Renal cortical epithelial cell (primary cell): ENCODE measurements at regions not wholly inside any gene's neighbourhood (a gene's known extent, or its start where the extent isn't known, plus 50 kb on each side); places are given as distances from the start of the nearest gene placed in this dataset.
A peak's percentile ranks its signal among the peaks of the same experiment; 100 is the strongest.

Source experiments
- DNase-seq: peaks from one replicate; pipeline ENCODE4 v3.0.0-alpha.2; 2011; ENCODE audit warnings: low read depth

GRCh38 chr15:95494971-95495541 lies 835.4 kb upstream of the NR2F2 start:
- no peak for DNase-seq

DNA sequence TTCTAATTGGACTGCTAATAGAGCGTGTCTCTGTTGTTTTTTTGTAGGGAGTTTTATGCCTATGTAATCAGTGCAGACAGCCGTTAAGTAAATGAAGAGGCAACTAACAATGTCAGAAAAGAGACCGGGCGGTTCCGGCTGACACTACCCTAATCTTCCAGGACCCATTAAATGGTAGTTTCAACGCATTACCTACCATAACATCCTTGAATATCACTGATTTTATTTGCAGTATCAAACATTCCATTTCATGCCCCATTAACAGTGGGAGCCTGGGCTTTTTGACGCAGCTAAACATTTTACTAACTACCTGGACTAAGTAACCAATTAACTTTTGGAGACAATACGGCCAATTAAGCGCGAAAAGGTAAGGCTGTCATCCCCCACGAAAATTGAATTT lies 832.9 kb upstream of the NR2F2 start:
- peak; percentile 69 for DNase-seq

DNA sequence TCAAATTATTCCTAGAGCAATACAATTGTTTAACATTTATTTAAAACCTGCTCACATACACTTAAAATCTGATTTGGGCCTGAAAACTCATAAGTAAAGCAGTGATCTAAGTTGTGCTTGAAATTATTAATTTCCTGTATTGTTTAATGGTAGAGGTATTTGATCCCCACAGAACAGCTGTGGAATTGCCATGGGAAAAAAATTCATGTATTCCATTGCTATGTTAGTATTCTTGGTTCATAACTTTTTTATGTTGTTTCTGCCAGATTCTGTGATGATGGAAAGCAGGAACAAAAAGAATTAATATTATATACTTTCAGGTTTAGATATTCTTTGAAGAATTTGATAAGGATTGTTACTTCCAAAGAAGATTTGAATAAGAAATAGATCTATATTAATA lies 831.5 kb upstream of the NR2F2 start:
- DNase-seq, result no peak

- DNase-seq, result no peak
Measured at GRCh38 chr15:95499397-95499796, 831.1 kb upstream of the NR2F2 start.

DNA sequence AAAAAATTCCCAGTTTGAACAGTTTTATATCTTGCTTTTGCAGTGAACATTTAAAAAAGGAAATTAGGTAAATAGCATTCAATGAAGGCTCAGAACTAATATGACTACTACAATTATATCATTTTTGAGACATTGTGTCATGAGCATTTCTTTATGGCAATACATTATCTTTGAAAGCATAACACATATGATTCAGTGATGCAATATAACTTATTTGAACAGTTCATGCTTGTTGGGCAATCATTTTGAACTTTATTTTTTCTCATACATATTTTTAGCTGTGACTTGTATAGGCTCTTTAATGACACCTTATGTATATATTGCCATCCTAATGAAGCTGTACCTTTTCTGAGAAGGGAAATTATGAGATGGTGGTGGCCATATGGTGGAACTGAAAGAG lies 828.6 kb upstream of the NR2F2 start:
- no peak for DNase-seq

DNA sequence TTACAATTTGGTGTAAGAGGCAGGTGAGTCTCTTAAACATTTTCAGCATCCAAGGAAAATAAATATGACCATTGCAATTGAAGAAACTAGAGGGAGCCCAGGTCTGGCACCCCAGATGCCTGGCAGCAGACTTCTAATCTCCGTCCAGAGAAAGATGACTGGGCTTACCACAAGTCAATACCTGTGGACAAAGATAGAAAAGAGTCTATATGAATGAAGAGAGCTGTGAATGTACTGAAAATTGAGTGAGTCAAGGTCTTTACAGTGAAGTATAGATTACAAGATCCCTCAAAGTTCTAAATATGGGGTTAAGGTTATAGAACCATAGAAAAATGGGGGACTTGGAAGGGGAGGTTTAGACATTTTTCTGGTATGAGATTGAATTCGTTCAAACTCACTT lies 827.4 kb upstream of the NR2F2 start:
- no peak for DNase-seq

- DNase-seq, result peak; percentile 8
Measured at GRCh38 chr15:95503640-95504225, 826.8 kb upstream of the NR2F2 start.

DNA sequence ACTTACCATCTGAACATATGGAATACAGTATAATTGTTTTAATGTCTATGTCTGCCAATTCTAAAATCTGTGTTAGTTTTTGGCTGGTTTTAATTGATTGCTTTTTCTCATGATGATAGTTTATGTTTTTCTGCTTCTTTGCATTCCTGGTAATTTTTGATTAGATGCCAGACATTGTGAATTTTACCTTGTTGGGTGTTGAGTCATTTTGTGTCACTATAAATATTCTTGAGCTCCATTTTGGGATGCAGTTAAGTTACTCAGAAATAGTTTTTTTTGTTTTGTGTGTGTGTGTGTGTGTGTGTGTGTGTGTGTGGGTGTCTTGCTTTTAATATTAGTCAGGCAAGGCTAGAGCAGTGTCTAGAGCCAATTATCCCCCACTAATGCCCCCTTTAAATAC lies 818.8 kb upstream of the NR2F2 start:
- no peak for DNase-seq

- no peak for DNase-seq
Measured at GRCh38 chr15:95512906-95513305, 817.6 kb upstream of the NR2F2 start.

DNA sequence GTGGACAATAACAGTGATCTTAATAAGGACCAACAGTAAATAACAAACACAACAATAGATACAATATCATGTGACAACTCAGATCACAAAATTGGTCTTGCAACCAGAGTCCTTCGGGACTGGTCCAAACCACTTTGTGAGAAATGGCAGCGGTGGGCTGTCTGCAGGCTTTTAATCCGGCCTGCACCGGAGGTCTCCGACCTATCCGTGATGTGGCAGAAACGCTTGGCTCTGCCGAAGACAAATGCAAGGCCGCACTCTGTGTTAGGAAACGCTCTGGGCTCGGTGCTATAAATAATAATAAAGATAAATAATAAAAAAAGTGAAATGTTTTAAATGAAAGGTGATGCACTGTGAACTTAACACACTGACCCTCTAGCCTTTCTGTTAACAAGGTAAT lies 810.6 kb upstream of the NR2F2 start:
- no peak for DNase-seq

DNA sequence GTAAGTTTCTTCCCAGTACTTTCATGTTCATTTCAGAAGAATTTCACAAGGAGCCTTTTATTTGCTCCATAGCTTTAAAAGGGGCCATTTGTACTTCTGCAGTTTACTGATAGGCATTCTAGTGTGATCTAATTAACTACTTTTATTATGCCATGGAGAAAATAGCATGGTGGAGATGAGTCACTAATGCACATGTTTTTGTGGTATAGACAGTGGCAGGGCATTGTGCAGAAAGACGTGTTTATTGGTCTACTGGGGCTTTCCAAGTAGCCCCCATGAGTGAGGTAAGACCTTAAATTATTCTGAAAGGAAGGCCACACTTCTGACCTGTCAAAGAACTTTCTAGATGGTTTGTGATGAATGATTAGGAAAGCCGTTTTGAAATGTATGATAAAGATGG lies 810.0 kb upstream of the NR2F2 start:
- DNase-seq, result no peak

- no peak for DNase-seq
Measured at GRCh38 chr15:95520922-95521321, 809.6 kb upstream of the NR2F2 start.

GRCh38 chr15:95522533-95522932 lies 808.0 kb upstream of the NR2F2 start:
- peak; percentile 20 for DNase-seq

- DNase-seq, result no peak
Measured at GRCh38 chr15:95528920-95529319, 801.6 kb upstream of the NR2F2 start.

DNA sequence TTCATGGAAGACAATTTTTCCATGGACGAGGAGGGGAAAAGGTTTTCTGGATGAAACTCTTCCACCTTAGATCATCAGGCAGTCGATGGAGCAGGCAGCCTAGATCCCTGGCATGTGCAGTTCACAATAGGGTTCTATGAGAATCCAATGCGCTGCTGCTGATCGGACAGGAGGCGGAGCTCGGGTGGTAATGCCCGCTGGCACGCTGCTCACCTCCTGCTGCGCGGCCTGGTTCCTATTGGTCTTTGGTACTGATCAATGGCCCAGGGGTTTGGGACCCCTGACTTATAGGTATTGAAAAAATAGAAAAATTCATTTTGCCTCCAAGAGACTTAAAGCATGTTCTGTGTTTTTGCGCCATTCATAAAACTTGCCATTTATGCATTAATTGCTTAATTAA lies 793.9 kb upstream of the NR2F2 start:
- no peak for DNase-seq

DNA sequence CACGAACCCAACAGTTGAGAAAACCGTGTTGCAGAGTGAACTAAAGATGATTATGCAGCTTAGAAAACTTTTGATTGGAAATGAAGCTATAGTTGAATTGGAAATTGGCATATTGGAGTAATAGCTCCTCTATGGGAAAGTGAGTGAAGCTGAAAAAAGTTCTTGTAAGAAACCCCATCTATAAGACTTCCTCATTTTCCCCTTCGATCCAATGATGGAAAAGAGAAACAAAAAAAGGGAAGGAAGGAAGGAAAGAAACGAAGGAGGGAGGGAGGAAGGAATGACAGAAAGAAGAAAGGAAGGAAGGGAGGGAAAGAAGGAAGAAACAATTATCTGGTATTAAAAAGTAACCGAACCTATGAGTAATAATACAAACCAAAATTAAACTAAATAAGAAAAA lies 791.8 kb upstream of the NR2F2 start:
- no peak for DNase-seq

DNA sequence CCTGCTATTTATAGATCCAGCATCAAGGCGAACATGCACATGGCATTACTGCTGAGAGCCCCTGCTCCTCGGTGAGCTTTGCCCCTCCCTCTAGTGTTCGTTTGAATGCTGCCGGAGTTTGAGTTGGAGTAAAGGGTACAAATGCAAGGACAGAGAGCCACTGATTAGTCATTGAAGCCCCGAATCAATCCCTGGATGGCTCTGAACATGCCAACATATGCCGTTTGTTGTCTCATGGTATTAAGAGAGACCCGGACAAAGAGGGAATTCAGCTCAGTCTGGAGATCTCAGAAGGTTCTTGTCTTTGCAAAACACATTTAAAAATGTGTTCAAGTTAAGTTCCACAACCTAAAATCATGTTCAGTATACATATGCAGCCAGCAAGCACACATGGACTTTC lies 789.2 kb upstream of the NR2F2 start:
- no peak for DNase-seq

DNA sequence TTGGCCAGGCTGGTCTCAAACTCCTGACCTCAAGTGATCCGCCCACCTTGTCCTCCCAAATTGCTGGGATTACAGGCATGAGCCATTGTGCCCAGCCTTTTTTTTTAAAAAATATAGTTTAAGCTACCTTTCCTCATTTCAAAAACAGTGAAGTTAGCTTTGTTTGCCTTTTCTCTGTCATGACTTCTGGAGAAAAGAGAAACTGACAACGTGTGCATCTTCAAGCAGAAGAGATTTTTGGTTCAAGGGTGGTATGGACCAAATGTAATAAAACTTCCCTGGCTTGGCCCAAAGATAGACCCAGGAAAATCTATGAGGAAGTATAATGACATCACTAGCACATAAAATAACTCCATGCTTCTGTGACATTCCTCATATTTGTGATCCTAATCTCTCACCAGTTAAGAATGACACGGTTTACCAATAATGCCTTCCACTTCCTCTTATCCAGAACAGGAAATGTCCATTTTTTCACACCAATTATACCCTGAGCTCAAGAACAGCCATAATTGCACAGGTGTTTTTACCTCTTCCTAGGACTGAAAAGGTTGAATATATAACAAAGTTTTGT lies 781.2 kb upstream of the NR2F2 start:
- peak; percentile 23 for DNase-seq

DNA sequence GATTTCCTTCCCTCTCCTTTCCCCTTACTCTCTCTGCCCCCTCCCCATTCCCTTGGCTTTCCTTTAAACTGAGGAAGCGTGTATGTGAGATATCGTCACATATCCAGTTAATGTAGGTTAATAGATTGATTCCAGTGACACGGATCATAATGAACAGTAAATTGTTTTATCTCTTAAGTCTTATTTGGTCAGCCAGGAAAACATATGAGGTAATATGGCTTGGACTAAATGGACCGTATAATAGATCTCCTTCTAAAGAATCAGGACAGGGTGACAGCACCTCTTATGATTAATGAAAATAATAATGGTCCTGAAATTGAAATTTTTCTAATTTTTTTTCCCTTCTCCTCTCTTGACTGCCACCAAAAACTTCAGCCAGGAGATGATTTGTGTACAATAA lies 779.8 kb upstream of the NR2F2 start:
- no peak for DNase-seq

DNA sequence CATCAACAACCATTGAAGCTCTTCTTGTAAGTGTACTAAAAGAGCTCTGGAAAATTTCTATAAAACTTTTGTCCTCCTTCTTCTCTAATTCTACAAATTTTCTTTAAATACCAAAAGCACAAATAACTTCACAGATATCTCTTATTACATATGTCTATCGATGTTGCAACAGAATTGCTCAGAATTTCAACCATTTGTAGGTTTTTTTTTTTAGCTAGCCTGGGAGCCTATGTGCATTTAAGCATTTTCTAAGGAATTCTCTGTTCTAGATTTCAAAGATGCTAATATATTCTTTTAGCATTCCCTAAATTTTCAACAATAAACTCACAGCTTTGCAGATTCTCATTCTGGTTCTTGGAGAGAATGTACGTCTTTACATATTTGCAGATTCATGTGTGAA lies 774.3 kb upstream of the NR2F2 start:
- DNase-seq, result no peak

- DNase-seq, result peak; percentile 52
Measured at GRCh38 chr15:95556866-95557225, 773.7 kb upstream of the NR2F2 start.

DNA sequence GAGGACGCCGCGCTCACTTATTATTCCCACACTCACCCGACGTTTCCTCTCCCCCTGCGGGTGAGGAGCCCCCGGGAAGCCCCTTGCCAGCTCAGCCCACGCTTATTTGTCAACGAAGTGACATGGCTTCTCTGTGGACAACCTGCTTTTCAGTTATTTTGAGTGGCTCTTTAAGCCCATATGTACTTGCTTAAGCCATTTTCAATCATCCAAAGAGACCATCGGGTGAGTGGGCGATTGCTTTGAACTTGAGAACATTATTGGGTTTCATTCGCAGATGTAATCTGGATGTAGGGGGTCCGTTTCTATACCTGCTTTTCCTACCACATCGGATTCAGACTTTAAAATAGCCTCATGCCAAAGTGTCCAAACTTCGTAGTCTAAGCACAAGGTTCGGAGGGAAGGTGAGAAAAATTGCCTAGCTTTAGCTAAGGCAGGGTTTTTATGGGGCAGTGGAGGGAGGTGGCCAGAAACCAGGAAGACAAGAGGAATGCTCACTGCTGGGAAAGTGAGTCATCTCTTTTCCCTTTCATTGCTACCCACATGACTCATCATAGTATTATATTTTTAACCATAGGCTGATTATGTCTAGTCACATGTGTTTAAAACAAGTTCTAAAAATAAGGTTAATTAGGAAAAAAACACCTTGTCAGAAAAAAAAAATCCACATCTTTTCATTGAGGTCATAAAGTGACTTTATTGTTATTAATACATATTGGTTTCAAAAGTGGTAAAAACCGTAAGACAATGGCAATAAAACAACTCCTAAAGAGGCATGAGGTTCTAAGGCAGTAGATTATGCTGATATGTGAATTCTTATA lies 773.1 kb upstream of the NR2F2 start:
- peak; percentile 96 for DNase-seq

DNA sequence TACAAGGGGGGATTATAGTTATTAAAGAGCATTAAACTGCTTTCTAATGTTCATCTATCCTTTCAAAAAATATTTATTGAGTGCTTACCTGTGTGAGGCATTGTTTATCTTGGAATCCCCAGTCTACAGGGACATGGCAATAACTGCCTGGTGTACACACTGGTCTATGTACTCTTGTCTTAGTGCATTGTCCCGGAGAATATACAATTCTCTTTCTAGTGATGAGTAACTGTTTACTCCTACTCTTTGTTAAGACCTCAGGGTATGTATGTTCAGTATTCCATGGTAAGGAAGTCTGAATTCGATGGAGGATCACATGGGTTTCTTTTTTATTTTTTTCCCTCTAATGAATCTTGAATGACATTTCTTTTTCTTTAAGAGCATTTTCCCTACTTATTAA lies 772.4 kb upstream of the NR2F2 start:
- DNase-seq, result peak; percentile 79
